ENCODE measurements at regions not wholly inside any gene's neighbourhood (a gene's known extent, or its start where the extent isn't known, plus 50 kb on each side); places are given as distances from the start of the nearest gene placed in this dataset.
"Not testable (repeated sequence)": the region's sequence is repeated elsewhere in the genome, so short reads cannot be mapped to it uniquely, and the experiment has no call there.

- DNase-seq (ENCODE audit: low read depth); H3K4me3 ChIP-seq (ENCODE audit: low read depth, low read length); in situ Hi-C loops (cut with HindIII; ENCODE audit: low sequenced_read_pairs): not testable (repeated sequence)
These were observed 60.9 kb downstream of the PGRMC1 start for GRCh38 chrX:119296973-119297372.

GRCh38 chrX:119299812-119300211 is 63.7 kb downstream of the PGRMC1 start:
- in situ Hi-C loops (cut with HindIII; ENCODE audit: low sequenced_read_pairs); DNase-seq (ENCODE audit: low read depth); H3K4me3 ChIP-seq (ENCODE audit: low read depth, low read length): not testable (repeated sequence)

GRCh38 chrX:119303137-119303536 is 67.1 kb downstream of the PGRMC1 start:
- DNase-seq (ENCODE audit: low read depth) = no peak
- in situ Hi-C loops (cut with HindIII; ENCODE audit: low sequenced_read_pairs) = no loop called here
- no peak overlapping the region for H3K4me3 ChIP-seq (ENCODE audit: low read depth, low read length)
- TF ChIP-seq, protein P1, sequence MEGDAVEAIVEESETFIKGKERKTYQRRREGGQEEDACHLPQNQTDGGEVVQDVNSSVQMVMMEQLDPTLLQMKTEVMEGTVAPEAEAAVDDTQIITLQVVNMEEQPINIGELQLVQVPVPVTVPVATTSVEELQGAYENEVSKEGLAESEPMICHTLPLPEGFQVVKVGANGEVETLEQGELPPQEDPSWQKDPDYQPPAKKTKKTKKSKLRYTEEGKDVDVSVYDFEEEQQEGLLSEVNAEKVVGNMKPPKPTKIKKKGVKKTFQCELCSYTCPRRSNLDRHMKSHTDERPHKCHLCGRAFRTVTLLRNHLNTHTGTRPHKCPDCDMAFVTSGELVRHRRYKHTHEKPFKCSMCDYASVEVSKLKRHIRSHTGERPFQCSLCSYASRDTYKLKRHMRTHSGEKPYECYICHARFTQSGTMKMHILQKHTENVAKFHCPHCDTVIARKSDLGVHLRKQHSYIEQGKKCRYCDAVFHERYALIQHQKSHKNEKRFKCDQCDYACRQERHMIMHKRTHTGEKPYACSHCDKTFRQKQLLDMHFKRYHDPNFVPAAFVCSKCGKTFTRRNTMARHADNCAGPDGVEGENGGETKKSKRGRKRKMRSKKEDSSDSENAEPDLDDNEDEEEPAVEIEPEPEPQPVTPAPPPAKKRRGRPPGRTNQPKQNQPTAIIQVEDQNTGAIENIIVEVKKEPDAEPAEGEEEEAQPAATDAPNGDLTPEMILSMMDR (IDR thresholded peaks at IDR 0.05; ENCODE audit: low read depth, low read length, missing control alignments) = no peak

GRCh38 chrX:119325456-119325855 is 73.7 kb upstream of the SLC25A43 start:
- DNase-seq (ENCODE audit: low read depth) = peak; percentile 12
- TF ChIP-seq, protein P1 (IDR thresholded peaks at IDR 0.05; ENCODE audit: low read depth, low read length, missing control alignments) = no peak
- H3K4me3 ChIP-seq (ENCODE audit: low read depth, low read length) = no peak overlapping the region
- in situ Hi-C loops (cut with HindIII; ENCODE audit: low sequenced_read_pairs) = no loop called here

GRCh38 chrX:119331873-119332272 is 67.3 kb upstream of the SLC25A43 start:
- DNase-seq (ENCODE audit: low read depth); H3K4me3 ChIP-seq (ENCODE audit: low read depth, low read length); in situ Hi-C loops (cut with HindIII; ENCODE audit: low sequenced_read_pairs): not testable (repeated sequence)

GRCh38 chrX:119332855-119333720 is 66.0 kb upstream of the SLC25A43 start:
- DNase-seq (ENCODE audit: low read depth); H3K4me3 ChIP-seq (ENCODE audit: low read depth, low read length); in situ Hi-C loops (cut with HindIII; ENCODE audit: low sequenced_read_pairs): not testable (repeated sequence)

DNA sequence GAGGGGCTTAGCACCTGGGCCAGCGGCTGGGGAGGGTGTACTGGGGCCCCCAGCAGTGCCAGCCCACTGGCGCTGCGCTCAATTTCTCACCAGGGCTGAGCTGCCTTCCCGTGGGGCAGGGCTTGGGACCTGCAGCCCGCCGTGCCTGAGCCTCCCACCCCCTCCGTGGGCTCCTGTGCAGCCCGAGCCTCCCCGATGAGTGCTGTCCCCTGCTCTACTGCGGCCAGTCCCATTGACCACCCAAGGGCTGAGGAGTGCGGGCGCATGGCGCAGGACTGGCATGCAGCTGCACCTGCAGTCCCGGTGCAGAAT is 65.5 kb upstream of the SLC25A43 start:
- DNase-seq (ENCODE audit: low read depth); H3K4me3 ChIP-seq (ENCODE audit: low read depth, low read length); in situ Hi-C loops (cut with HindIII; ENCODE audit: low sequenced_read_pairs): not testable (repeated sequence)

DNA sequence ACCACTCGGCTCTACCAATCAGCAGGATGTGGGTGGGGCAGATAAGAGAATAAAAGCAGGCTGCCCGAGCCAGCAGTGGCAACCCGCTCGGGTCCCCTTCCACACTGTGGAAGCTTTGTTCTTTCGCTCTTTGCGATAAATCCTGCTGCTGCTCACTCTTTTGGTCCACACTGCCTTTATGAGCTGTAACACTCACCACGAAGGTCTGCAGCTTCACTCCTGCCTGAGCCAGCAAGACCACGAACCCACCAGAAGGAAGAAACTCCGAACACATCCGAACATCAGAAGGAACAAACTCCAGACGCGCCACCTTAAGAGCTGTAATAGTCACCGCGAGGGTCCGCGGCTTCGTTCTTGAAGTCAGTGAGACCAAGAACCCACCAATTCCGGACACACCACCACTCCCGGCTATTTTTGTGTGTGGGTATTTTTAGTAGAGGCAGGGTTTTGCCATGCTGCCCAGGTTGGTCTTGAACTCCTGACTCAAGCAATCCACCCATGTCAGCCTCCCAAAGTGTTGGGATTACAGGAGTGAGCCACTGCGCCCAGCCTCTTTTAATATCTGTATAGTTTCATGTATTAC is 64.6 kb upstream of the SLC25A43 start:
- DNase-seq (ENCODE audit: low read depth); in situ Hi-C loops (cut with HindIII; ENCODE audit: low sequenced_read_pairs); H3K4me3 ChIP-seq (ENCODE audit: low read depth, low read length): not testable (repeated sequence)

DNA sequence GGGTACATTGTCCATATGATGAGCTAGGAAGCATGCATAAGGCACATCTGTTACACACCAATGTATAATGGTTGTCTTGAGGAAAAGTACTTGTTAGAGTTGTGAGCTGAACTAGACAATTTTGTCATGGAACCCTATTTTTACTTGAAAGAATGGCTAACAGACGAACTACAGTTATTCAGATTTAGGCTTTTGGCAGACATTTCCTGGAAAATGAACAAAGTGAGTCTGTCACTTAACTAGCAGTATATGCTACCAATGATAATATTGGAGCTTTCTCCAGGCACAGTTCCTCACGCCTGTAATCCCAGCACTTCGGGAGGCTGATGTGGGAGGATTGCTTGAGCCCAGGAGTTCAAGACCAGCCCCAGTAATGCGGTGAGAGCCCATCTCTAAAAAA is 61.9 kb upstream of the SLC25A43 start:
- DNase-seq (ENCODE audit: low read depth) = no peak
- H3K4me3 ChIP-seq (ENCODE audit: low read depth, low read length) = no peak overlapping the region
- in situ Hi-C loops (cut with HindIII; ENCODE audit: low sequenced_read_pairs) = no loop called here
- TF ChIP-seq, protein P1 (IDR thresholded peaks at IDR 0.05; ENCODE audit: low read depth, low read length, missing control alignments) = no peak
